KBM-7 (cell line): ENCODE measurements at regions not wholly inside any gene's neighbourhood (a gene's known extent, or its start where the extent isn't known, plus 50 kb on each side); places are given as distances from the start of the nearest gene placed in this dataset.
"Not testable (repeated sequence)": the region's sequence is repeated elsewhere in the genome, so short reads cannot be mapped to it uniquely, and the experiment has no call there.

Experiments used
- DNase-seq: peaks from one replicate; pipeline ENCODE4 v3.0.0-alpha.2; 2015
- in situ Hi-C: fragments of 300-500 bp; cut with MboI; formaldehyde crosslinking; loops from 2 replicates; pipeline ENCODE4 v1.14.3; 2020; ENCODE audit warnings: low sequenced_read_pairs, low pct_unique_long_range_greater_than_20kb, mixed read lengths

- no peak for DNase-seq
- in situ Hi-C loops = no loop called here
Observed at GRCh38 chr3:88480822-88481221, 331.1 kb downstream of the C3orf38 start.

- DNase-seq = no peak
Observed at GRCh38 chr3:88485001-88485400, 335.2 kb downstream of the C3orf38 start.

DNA sequence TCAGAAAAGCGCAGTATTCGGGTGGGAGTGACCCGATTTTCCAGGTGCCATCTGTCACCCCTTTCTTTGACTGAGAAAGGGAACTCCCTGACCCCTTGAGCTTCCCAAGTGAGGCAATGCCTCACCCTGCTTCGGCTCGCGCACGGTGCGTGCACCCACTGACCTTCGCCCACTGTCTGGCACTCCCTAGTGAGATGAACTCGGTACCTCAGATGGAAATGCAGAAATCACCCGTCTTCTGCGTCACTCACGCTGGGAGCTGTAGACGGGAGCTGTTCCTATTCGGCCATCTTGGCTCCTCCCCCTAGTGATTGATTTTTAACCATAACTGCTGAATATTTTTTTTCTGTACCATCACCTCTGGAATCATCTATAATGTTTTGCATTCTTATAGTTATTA lies 359.1 kb downstream of the C3orf38 start:
- in situ Hi-C loops, DNase-seq: not testable (repeated sequence)

More at GRCh38 chr3:88485001-88485400, 335.2 kb downstream of the C3orf38 start:
- in situ Hi-C loops = no loop called here

DNA sequence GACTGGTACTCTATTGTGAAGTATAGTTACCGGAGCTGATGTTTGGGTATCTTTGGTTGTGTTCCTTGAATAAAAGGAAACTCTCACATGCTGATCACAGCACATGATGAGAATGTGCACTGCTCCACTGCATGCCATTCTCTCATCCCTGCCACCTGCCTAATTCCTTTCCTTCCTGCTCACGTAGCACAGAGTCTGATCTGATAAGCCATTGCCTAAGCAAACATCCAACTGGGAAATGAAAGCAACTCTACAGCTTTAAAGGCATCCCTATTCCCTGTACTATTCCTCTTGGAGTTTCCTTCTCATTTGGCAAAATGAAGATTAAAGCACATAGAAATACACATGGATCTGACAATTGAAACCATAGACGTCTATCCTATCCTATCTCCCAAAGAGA lies 359.8 kb downstream of the C3orf38 start:
- in situ Hi-C loops = no loop called here
- no peak for DNase-seq

DNA sequence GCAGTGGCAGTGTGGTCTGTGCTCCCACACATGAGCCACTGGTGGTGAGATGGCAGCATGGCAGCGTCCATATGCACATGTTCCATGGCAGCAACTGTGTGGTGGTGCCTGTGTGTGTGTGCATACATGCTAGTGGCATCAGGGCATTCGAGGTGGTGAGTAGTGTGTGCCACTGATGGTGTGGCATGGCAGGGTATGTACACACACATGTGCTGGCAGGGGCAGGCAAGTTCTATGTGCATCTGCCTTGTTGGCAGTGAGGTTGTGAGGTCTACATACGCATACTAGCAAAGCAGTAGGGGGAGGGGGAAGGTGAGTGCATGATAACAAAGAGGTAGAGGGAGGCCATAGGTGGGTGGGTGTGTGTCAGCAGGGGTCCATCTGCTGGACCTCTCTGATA lies 378.7 kb downstream of the C3orf38 start:
- no peak for DNase-seq
- in situ Hi-C loops = no loop called here

DNA sequence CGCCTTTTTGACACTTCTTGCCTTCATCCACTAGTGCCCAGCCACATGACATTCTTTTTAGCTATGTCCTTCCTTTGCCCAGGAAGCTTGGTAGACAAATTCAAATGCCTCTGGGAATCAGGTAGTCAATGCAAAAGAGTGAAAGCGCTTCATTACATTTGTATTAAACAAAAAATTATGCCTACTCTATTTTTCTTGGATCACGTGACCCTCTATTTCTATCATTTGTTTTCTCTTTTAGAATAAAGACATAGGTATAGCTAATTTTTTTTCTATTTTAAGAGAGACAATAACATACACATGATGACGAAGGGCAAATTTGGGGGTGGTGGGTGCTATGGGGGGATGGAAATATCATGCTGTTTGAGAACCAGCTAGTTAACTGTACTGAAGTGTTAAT lies 384.8 kb downstream of the C3orf38 start:
- in situ Hi-C loops = no loop called here
- DNase-seq = no peak

DNA sequence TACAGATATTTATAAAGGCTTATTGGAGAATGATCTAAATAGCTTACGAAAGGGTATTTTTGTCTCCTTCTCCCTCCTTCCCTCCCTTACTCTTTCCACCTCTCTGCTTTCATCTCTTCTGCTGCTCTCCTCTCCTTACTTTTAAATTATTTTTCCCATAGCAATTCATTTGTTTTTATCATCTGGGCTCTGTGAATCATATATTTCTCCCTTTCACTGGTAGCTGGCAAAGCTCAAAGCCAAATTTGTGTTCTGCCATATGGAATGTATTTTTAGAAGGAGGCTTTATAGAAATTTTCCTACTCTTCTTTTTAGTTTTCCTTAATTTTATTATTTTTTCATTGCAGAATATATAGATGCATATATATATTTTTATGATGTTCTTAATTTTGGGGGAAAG lies 385.8 kb downstream of the C3orf38 start:
- in situ Hi-C loops = no loop called here
- no peak for DNase-seq

- DNase-seq = no peak
- in situ Hi-C loops = no loop called here
Observed at GRCh38 chr3:88542916-88543315, 393.2 kb downstream of the C3orf38 start.

DNA sequence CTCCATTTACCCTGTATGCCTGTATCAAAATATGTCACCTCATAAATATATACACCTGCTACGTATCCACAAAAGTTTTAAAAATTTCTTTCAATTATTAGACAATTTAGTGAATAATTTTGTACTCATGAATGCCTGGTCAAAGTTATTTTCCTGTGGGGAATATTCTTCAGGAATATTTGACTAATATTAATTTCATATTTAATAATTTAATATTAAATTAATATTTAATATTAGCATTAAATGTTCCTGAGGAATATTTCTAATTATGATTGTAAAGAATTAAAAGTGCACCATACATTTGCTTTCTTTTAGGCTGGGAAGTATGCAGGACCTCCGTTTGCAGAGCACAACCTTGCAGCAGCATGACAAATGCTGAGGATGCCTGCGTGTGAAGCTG lies 422.7 kb downstream of the C3orf38 start:
- DNase-seq = no peak
- in situ Hi-C loops = no loop called here

DNA sequence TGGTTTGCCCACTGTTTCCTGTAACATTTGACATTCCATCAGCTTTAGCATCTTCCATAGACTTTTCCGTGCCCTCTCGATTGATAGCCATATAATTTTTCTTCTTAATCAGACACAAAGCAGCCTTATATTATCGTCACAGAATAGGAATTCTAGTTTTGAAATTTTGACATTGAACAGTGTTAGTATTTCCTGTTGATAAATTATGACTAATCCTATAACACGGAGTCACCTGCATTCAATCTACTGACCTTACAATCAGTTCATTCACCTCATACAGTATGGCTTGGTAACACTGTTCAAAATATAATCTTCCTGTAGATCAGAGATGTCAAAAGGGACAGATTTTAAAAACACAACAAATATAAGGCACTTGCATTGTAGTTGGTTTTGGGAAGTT lies 423.7 kb downstream of the C3orf38 start:
- in situ Hi-C loops = no loop called here
- DNase-seq = no peak

DNA sequence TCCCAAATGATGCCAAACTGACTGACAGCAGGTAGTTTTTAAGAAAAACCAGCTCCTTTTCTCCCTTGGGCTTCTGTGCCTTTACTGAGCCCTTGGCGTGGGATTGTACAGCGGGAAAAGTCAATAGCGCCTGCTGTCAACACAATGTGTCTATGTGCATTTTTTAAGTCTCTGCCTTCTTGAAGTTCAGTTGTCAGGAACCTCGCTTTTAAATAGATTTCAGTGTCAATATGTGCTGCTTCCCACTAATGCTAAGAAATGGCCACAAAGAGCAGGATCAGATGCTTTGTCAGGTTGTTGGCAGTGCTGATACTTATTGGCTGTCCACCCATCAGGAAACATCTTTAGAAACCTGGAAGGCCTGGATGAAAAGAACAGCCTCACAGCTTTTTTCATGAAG lies 424.4 kb downstream of the C3orf38 start:
- in situ Hi-C loops = no loop called here
- no peak for DNase-seq

- no peak for DNase-seq
- in situ Hi-C loops = no loop called here
Observed at GRCh38 chr3:88584451-88584850, 434.7 kb downstream of the C3orf38 start.

- DNase-seq = no peak
- in situ Hi-C loops = no loop called here
Observed at GRCh38 chr3:88586121-88586640, 436.4 kb downstream of the C3orf38 start.

DNA sequence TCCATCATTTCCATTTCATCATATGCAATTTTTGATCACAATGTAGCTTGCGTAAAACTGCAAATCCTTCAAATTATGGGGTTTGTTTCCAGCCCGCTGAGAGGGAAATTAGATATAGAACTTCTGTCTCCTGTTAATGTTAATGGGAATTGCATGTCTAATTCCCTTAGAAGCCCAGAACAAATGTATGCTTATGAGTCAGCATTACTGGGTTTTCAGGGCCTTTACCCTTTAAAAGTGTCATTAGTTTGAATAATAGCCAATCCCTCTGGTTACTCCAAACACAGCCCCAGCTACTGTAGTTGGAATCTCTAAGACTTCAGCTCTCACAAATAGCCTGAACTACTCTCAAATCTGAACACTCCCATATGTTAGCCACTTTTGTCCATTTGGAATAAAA lies 439.4 kb downstream of the C3orf38 start:
- in situ Hi-C loops = no loop called here
- no peak for DNase-seq

DNA sequence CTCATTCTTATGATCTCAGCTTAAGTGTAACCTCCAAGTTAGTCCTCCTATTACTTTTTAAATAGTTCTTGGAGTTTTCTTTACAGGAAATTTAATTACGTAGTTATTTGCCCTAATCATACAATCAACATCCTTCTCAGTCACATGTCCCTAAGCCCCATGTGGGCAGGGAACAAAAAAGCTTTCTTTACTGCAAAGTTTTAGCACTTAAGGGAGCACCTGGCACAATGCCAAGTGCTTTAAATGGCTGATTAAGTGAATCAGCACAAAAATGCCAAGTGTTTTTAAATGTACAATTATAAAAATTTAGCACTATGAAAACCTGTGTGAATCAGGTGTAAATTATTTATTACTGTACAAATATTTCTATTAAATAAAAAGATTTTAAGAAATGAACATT lies 445.3 kb downstream of the C3orf38 start:
- in situ Hi-C loops = no loop called here
- no peak for DNase-seq

GRCh38 chr3:88596451-88596850 lies 446.7 kb downstream of the C3orf38 start:
- DNase-seq = no peak
- in situ Hi-C loops = no loop called here

GRCh38 chr3:88610820-88611219 lies 461.1 kb downstream of the C3orf38 start:
- in situ Hi-C loops = no loop called here

GRCh38 chr3:88611826-88612326 lies 462.1 kb downstream of the C3orf38 start:
- no peak for DNase-seq
- in situ Hi-C loops = no loop called here

More at GRCh38 chr3:88610820-88611219, 461.1 kb downstream of the C3orf38 start:
- DNase-seq = no peak

- no peak for DNase-seq
- in situ Hi-C loops = no loop called here
Observed at GRCh38 chr3:88616413-88616812, 466.7 kb downstream of the C3orf38 start.

DNA sequence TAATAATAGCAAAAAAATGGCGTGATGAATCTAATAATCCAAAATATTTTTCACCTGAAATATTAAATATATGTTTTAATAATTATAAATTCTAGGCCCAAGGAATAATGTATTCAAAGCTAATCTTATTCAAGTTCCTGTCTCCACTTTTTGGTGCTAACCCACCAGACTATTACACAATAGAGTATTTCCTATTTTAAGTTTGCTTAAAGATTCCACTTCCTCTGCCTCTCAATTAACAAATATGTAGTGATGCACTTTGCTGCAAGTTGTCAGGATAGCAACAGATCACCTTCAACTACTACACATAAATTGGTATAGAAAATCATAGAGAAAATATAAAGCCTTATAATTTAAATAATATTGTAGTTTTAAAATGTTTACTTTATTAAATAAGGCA lies 467.5 kb downstream of the C3orf38 start:
- DNase-seq = no peak
- in situ Hi-C loops = no loop called here

DNA sequence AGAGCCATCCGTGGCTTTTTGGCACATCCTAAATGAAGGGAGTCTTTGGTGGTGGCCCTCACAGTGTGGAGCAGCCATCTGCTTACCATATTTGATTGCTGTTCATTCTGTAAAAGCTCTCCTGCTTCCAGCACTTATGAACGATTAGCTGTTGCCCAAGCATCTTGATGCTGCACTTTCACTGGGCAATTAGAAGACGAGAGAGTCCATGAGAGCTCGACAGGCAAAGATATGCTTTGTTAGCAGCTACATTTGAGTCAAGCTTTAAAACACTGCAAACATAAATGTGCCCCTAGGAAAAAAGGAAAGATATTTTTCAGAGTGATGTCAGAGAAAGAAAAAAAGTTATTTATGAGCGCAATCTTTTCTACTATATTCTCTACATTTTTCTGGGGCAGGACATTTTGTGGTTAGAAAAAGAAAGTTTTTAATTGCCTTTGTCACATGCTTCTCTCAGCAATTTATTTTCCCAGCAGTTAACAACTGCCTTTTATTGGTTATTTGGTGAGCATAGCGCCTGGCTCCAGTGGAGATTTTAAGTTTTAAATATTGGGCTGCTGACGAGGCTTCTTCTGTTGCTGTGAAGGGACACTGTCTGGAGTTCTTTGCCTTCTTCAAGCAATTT lies 468.4 kb downstream of the C3orf38 start:
- in situ Hi-C loops = no loop called here
- DNase-seq = no peak
